H1 (cell line): ENCODE measurements at regions not wholly inside any gene's neighbourhood (a gene's known extent, or its start where the extent isn't known, plus 50 kb on each side); places are given as distances from the start of the nearest gene placed in this dataset.

ENCODE experiments used
- CTCF ChIA-PET: fragments of 300-600 bp; sonication (Branson Sonifier 250); formaldehyde crosslinking; loops from one replicate; lab custom pipeline; 2021; ENCODE audit not compliant: partially characterized antibody; lab: Charles Lee
- POLR2A ChIA-PET: fragments of 300-600 bp; sonication (Branson Sonifier 250); formaldehyde crosslinking; loops from one replicate; lab custom pipeline; 2021; ENCODE audit warnings: inconsistent platforms; ENCODE audit not compliant: partially characterized antibody; lab: Charles Lee
- DNase-seq, 2 experiments: peaks; one replicate each; pipeline versions ENCODE4 v3.0.0 to v3.0.0-alpha.2; 2010 to 2022; ENCODE audit warnings: low spot score in 2 of 2, low read depth in 1 of 2, mixed read lengths in 1 of 2
- FAIRE-seq: peaks from 2 replicates; lab custom pipeline; 2011; peaks lifted over from hg19 to GRCh38; lab: Jason Lieb, UNC
- H2AFZ ChIP-seq: 2 replicates; pipeline ENCODE4 v1.8.1; 2012; ENCODE audit warnings: low read length, inconsistent platforms
- H2AK5ac ChIP-seq: 2 replicates; pipeline ENCODE4 v1.6.1; 2013; ENCODE audit warnings: low read depth, low read length
- H2BK120ac ChIP-seq: replicated peaks from 2 replicates; pipeline ENCODE3; 2013; ENCODE audit warnings: low read depth, low read length, inconsistent platforms
- H2BK12ac ChIP-seq: 2 replicates; pipeline ENCODE4 v1.6.1; 2013; ENCODE audit warnings: low read depth, low read length
- H2BK15ac ChIP-seq: 2 replicates; pipeline ENCODE4 v1.6.1; 2013; ENCODE audit warnings: low read length
- H2BK20ac ChIP-seq: 2 replicates; pipeline ENCODE4 v1.6.1; 2013; ENCODE audit warnings: low read length
- H2BK5ac ChIP-seq: 2 replicates; pipeline ENCODE4 v1.6.1; 2013; ENCODE audit warnings: low read depth, low read length
- H3K14ac ChIP-seq: 2 replicates; pipeline ENCODE4 v1.6.1; 2013; ENCODE audit warnings: inconsistent platforms; ENCODE audit not compliant: insufficient read length
- H3K18ac ChIP-seq: 2 replicates; pipeline ENCODE4 v1.6.1; 2013; ENCODE audit warnings: low read length; ENCODE audit errors: extremely low read depth
- H3K23ac ChIP-seq: 2 replicates; pipeline ENCODE4 v1.6.1; 2013; ENCODE audit warnings: inconsistent platforms; ENCODE audit not compliant: insufficient read length
- H3K23me2 ChIP-seq: 2 replicates; pipeline ENCODE4 v1.6.1; 2013; ENCODE audit warnings: low read depth, low read length
- H3K27ac ChIP-seq: 2 replicates; pipeline ENCODE4 v1.6.1; 2011; ENCODE audit warnings: low read depth, low read length, inconsistent platforms
- H3K27me3 ChIP-seq, 4 experiments: replicated peaks in 1 of 4; 1 replicate in 1 of 4; 2 replicates in 3 of 4; pipeline versions ENCODE4 v1.6.1 to v1.8.1; 2011 to 2013; ENCODE audit warnings: low read length in 3 of 4, mild to moderate bottlenecking in 3 of 4, inconsistent platforms in 2 of 4, mixed read lengths in 2 of 4, moderate library complexity in 1 of 4; ENCODE audit not compliant: control insufficient read depth in 3 of 4, insufficient read depth in 3 of 4; ENCODE audit errors: extremely low read depth in 1 of 4
- H3K36me3 ChIP-seq, 4 experiments: 2 replicates each; pipeline versions ENCODE4 v1.6.1 to v1.8.1; 2011 to 2013; ENCODE audit warnings: mild to moderate bottlenecking in 4 of 4, low read length in 3 of 4, moderate library complexity in 2 of 4, control low read depth in 1 of 4, inconsistent platforms in 1 of 4; ENCODE audit not compliant: insufficient read depth in 4 of 4, control insufficient read depth in 2 of 4
- H3K4ac ChIP-seq: replicated peaks from 2 replicates; pipeline ENCODE3; 2013; ENCODE audit warnings: low read length, low read depth, mixed read lengths, inconsistent platforms; ENCODE audit not compliant: insufficient read length
- H3K4me1 ChIP-seq, 4 experiments: replicated peaks in 1 of 4; 1 replicate in 1 of 4; 2 replicates in 3 of 4; pipeline versions ENCODE4 v1.6.1 to v1.8.1; 2011 to 2013; ENCODE audit warnings: low read length in 3 of 4, inconsistent platforms in 2 of 4, mixed read lengths in 1 of 4; ENCODE audit not compliant: insufficient read depth in 4 of 4, control insufficient read depth in 3 of 4
- H3K4me2 ChIP-seq, 2 experiments: 2 replicates each; pipeline versions ENCODE4 v1.6.1 to v1.8.1; 2011 to 2013; ENCODE audit warnings: low read depth in 2 of 2, low read length in 2 of 2, control low read depth in 1 of 2, inconsistent platforms in 1 of 2, mild to moderate bottlenecking in 1 of 2; ENCODE audit not compliant: insufficient read depth in 1 of 2
- H3K4me3 ChIP-seq, 4 experiments: fragments of 200-600, 300-600 bp in 1 of 4; sonication (generic), shearing (Covaris generic), sonication (Bioruptor Twin) in 1 of 4; 2 replicates each; pipeline versions ENCODE4 v1.5.1 to v1.8.1; 2011 to 2016; ENCODE audit warnings: low read length in 4 of 4, low read depth in 3 of 4, control low read depth in 2 of 4, inconsistent platforms in 2 of 4, mild to moderate bottlenecking in 2 of 4, mixed read lengths in 1 of 4, moderate library complexity in 1 of 4; ENCODE audit not compliant: insufficient read depth in 2 of 4; ENCODE audit errors: extremely low read depth in 1 of 4
- H3K56ac ChIP-seq: replicated peaks from 2 replicates; pipeline ENCODE3; 2013; ENCODE audit warnings: low read depth, mild to moderate bottlenecking, mixed read lengths, low read length, inconsistent platforms; ENCODE audit not compliant: insufficient read length
- H3K79me1 ChIP-seq: 2 replicates; pipeline ENCODE4 v1.6.1; 2013; ENCODE audit warnings: low read depth, low read length, control low read depth
- H3K79me2 ChIP-seq, 2 experiments: 2 replicates each; pipeline versions ENCODE4 v1.6.1 to v1.8.1; 2012 to 2013; ENCODE audit warnings: low read length in 2 of 2, mild to moderate bottlenecking in 2 of 2, inconsistent platforms in 1 of 2; ENCODE audit not compliant: insufficient read depth in 2 of 2, control insufficient read depth in 1 of 2
- H3K9ac ChIP-seq, 4 experiments: replicated peaks in 1 of 4; 1 replicate in 1 of 4; 2 replicates in 3 of 4; pipeline versions ENCODE4 v1.6.1 to v1.8.1; 2011 to 2013; ENCODE audit warnings: low read depth in 3 of 4, low read length in 3 of 4, control low read depth in 2 of 4, mild to moderate bottlenecking in 2 of 4, moderate library complexity in 2 of 4, inconsistent platforms in 1 of 4; ENCODE audit errors: extremely low read depth in 1 of 4
- H3K9me3 ChIP-seq, 2 experiments: 2 replicates each; pipeline versions ENCODE4 v1.6.1 to v1.8.1; 2012 to 2013; ENCODE audit warnings: mild to moderate bottlenecking in 2 of 2, moderate library complexity in 2 of 2, control low read depth in 1 of 2, inconsistent platforms in 1 of 2, low read depth in 1 of 2, low read length in 1 of 2, mixed read lengths in 1 of 2; ENCODE audit not compliant: insufficient read depth in 2 of 2
- H4K20me1 ChIP-seq, 2 experiments: replicated peaks in 1 of 2; 2 replicates each; pipeline versions ENCODE3 to v1.8.1; 2011 to 2013; ENCODE audit warnings: inconsistent platforms in 2 of 2, low read length in 2 of 2, mild to moderate bottlenecking in 1 of 2; ENCODE audit not compliant: insufficient read depth in 2 of 2, control insufficient read depth in 1 of 2
- H4K5ac ChIP-seq: 2 replicates; pipeline ENCODE4 v1.6.1; 2013; ENCODE audit warnings: low read length, low read depth, mixed read lengths, inconsistent platforms; ENCODE audit not compliant: insufficient read length
- H4K8ac ChIP-seq: 2 replicates; pipeline ENCODE4 v1.8.0; 2013; ENCODE audit warnings: mild to moderate bottlenecking, moderate library complexity, low read length, inconsistent platforms; ENCODE audit not compliant: insufficient read depth; ENCODE audit errors: extremely low read depth
- H4K91ac ChIP-seq: replicated peaks from 2 replicates; pipeline ENCODE3; 2013; ENCODE audit warnings: low read length, mixed read lengths, inconsistent platforms; ENCODE audit not compliant: insufficient read length
- BACH1 ChIP-seq: IDR thresholded peaks from 2 replicates; pipeline ENCODE4 v1.6.1; 2012; ENCODE audit warnings: low read length, improper control_type of control experiment
- EGR1 ChIP-seq: IDR thresholded peaks from 2 replicates; pipeline ENCODE4 v1.6.1; 2011; ENCODE audit warnings: low read depth, low read length, borderline replicate concordance
- POLR2AphosphoS5 ChIP-seq: IDR thresholded peaks from 2 replicates; pipeline ENCODE4 v1.6.1; 2011; ENCODE audit warnings: low read depth, low read length
- RAD21 ChIP-seq, 2 experiments: IDR thresholded peaks in 1 of 2; conservative IDR thresholded peaks in 1 of 2; 2 replicates each; pipeline ENCODE4 v1.6.1; 2011; ENCODE audit warnings: low read depth in 2 of 2, low read length in 2 of 2, improper control_type of control experiment in 1 of 2, inconsistent platforms in 1 of 2, mild to moderate bottlenecking in 1 of 2, moderate library complexity in 1 of 2
- SRF ChIP-seq: IDR thresholded peaks from 2 replicates; pipeline ENCODE4 v1.6.1; 2011; ENCODE audit warnings: mild to moderate bottlenecking, low read depth, low read length, moderate library complexity
- SUZ12 ChIP-seq: fragments of 200-600 bp; sonication (generic); IDR thresholded peaks from 2 replicates; pipeline ENCODE4 v1.6.1; 2012; ENCODE audit warnings: mild to moderate bottlenecking, inconsistent platforms, low read length, moderate library complexity, mixed read lengths
- TBP ChIP-seq: IDR thresholded peaks from 2 replicates; pipeline ENCODE4 v1.6.1; 2011; ENCODE audit warnings: low read depth, low read length, improper control_type of control experiment
- ZNF274 ChIP-seq: IDR thresholded peaks from 2 replicates; pipeline ENCODE4 v1.7.0; 2012; ENCODE audit warnings: low read length, borderline replicate concordance; ENCODE audit errors: extremely low read depth
- WGBS, 2 experiments: shearing (Covaris generic) in 1 of 2; methylation state at CpG; one replicate each; pipeline versions ENCODE4 v1.1.6 to v1.1.7; 2013 to 2015; ENCODE audit warnings: low lambda C conversion rate in 2 of 2, mixed read lengths in 2 of 2, inconsistent platforms in 1 of 2, low coverage in 1 of 2, missing lambda C conversion rate in 1 of 2; ENCODE audit not compliant: insufficient replicate concordance in 2 of 2, insufficient coverage in 1 of 2, insufficient read length in 1 of 2; ENCODE audit errors: extremely low coverage in 1 of 2, missing lambda C conversion rate in 1 of 2; 5-methylcytosine and 5-hydroxymethylcytosine counted together

- no peak overlapping the region for H2AFZ ChIP-seq
- no peak for FAIRE-seq
- no peak overlapping the region for H3K18ac ChIP-seq
- TF ChIP-seq BACH1 = no peak
- no peak for TF ChIP-seq SUZ12
- no peak for TF ChIP-seq RAD21 (IDR thresholded peaks at IDR 0.05 in 1 of 2, conservative IDR thresholded peaks at IDR 0.05 in 1 of 2; ENCODE audit: low read depth in 2 of 2, low read length in 2 of 2)
- TF ChIP-seq POLR2AphosphoS5 = no peak
- TF ChIP-seq EGR1 = no peak
- TF ChIP-seq ZNF274 = no peak
- no peak for TF ChIP-seq SRF
- no peak for TF ChIP-seq TBP
- TF ChIP-seq, all 59 proteins: peak for 0
- no peak overlapping the region for H2BK20ac ChIP-seq
- H2BK15ac ChIP-seq = no peak overlapping the region
- no peak overlapping the region for H4K8ac ChIP-seq
- no peaks in the 10 kb centered on the region for H3K79me2 ChIP-seq
- H3K23me2 ChIP-seq = no peaks in the 10 kb centered on the region; the same call in 1 of the 2 replicates
- ChIA-PET CTCF (no interaction called here), POLR2A (no interaction called here)
- H4K91ac ChIP-seq = no peak overlapping the region
- no peak overlapping the region for H2AK5ac ChIP-seq
- H3K4me1 ChIP-seq = peaks cover 0 to 2% (median 0%) of the 10 kb centered on the region in 4 experiments; a peak in 1 of 7 replicates
- H3K4me2 ChIP-seq = no peak overlapping the region
- WGBS, 2 experiments = 92% methylated on average over 3 of the region's 3 CpGs; no CpG with 5 or more reads in 1 of the 2 experiments
- H3K79me1 ChIP-seq = no peaks in the 10 kb centered on the region
- no peak overlapping the region for H3K4ac ChIP-seq
- no peak overlapping the region for H3K9ac ChIP-seq
- H3K27me3 ChIP-seq = no peaks in the 10 kb centered on the region
- H2BK12ac ChIP-seq = no peak overlapping the region
- no peak overlapping the region for H2BK120ac ChIP-seq
- H3K27ac ChIP-seq = no peak overlapping the region
- H3K14ac ChIP-seq = no peak overlapping the region
- no peak overlapping the region for H2BK5ac ChIP-seq
- no peak overlapping the region for H3K23ac ChIP-seq
- H4K5ac ChIP-seq = no peak overlapping the region
- DNase-seq = no peak
- no peaks in the 10 kb centered on the region for H3K36me3 ChIP-seq
- H3K4me3 ChIP-seq = no peak overlapping the region
- H3K9me3 ChIP-seq = no peaks in the 10 kb centered on the region
- H3K56ac ChIP-seq = no peak overlapping the region
- H4K20me1 ChIP-seq = no peaks in the 10 kb centered on the region
Observed at GRCh38 chr3:166171695-166172094, 334.5 kb upstream of the BCHE start.
